Liver (tissue), 8 donors: ENCODE measurements at regions not wholly inside any gene's neighbourhood (a gene's known extent, or its start where the extent isn't known, plus 50 kb on each side); places are given as distances from the start of the nearest gene placed in this dataset.

Source experiments
- DNase-seq: peaks from one replicate; pipeline ENCODE4 v3.0.0-alpha.2; 2017; ENCODE audit warnings: low spot score
- H3K27ac ChIP-seq, 2 donors: one replicate each; pipeline ENCODE4 v1.7.0; 2013; ENCODE audit warnings: inconsistent platforms in 2 of 2, low read length in 2 of 2, control low read depth in 1 of 2, low read depth in 1 of 2, mild to moderate bottlenecking in 1 of 2
- H3K27me3 ChIP-seq, 4 donors: one replicate each; pipeline versions ENCODE4 v1.6.1 to v1.7.0; 2013; ENCODE audit warnings: low read length in 3 of 4, inconsistent platforms in 1 of 4, mild to moderate bottlenecking in 1 of 4, moderate library complexity in 1 of 4; ENCODE audit not compliant: control insufficient read depth in 4 of 4, insufficient read depth in 4 of 4
- H3K36me3 ChIP-seq, 4 donors: one replicate each; pipeline versions ENCODE4 v1.6.1 to v1.7.0; 2013; ENCODE audit warnings: low read length in 3 of 4, mild to moderate bottlenecking in 3 of 4, low read depth in 1 of 4, moderate library complexity in 1 of 4; ENCODE audit not compliant: control insufficient read depth in 4 of 4, insufficient read depth in 3 of 4
- H3K4me1 ChIP-seq, 4 donors: one replicate each; pipeline versions ENCODE4 v1.6.1 to v1.7.0; 2013; ENCODE audit warnings: low read length in 3 of 4, mild to moderate bottlenecking in 3 of 4, moderate library complexity in 1 of 4; ENCODE audit not compliant: control insufficient read depth in 4 of 4, insufficient read depth in 4 of 4
- H3K4me3 ChIP-seq, 3 donors: one replicate each; pipeline versions ENCODE4 v1.6.1 to v1.7.0; 2013; ENCODE audit warnings: low read length in 3 of 3, control low read depth in 1 of 3, low read depth in 1 of 3, mild to moderate bottlenecking in 1 of 3
- H3K9ac ChIP-seq, 2 donors: one replicate each; pipeline ENCODE4 v1.7.0; 2013; ENCODE audit warnings: low read length in 2 of 2, mild to moderate bottlenecking in 2 of 2, moderate library complexity in 2 of 2, control low read depth in 1 of 2, low read depth in 1 of 2
- H3K9me3 ChIP-seq, 4 donors: one replicate each; pipeline versions ENCODE4 v1.6.1 to v1.7.0; 2013; ENCODE audit warnings: low read length in 3 of 4; ENCODE audit not compliant: control insufficient read depth in 4 of 4
- FOXA1 ChIP-seq: IDR thresholded peaks from 2 replicates; pipeline ENCODE4 v1.6.1; 2016; ENCODE audit warnings: antibody characterized with exemption
- GABPA ChIP-seq, 2 donors: IDR thresholded peaks in 1 of 2; conservative IDR thresholded peaks in 1 of 2; 2 replicates each; pipeline ENCODE4 v1.6.1; 2016; ENCODE audit warnings: antibody characterized with exemption in 2 of 2, mild to moderate bottlenecking in 1 of 2, moderate library complexity in 1 of 2
- HNF4G ChIP-seq: IDR thresholded peaks from 2 replicates; pipeline ENCODE4 v1.6.1; 2016; ENCODE audit warnings: antibody characterized with exemption
- JUND ChIP-seq, 2 donors: IDR thresholded peaks; 2 replicates each; pipeline ENCODE4 v1.6.1; 2016; ENCODE audit warnings: antibody characterized with exemption in 2 of 2
- RAD21 ChIP-seq, 2 donors: IDR thresholded peaks; 2 replicates each; pipeline ENCODE4 v1.6.1; 2016; ENCODE audit warnings: antibody characterized with exemption in 2 of 2, mild to moderate bottlenecking in 2 of 2
- REST ChIP-seq: IDR thresholded peaks from 2 replicates; pipeline ENCODE4 v1.6.1; 2016; ENCODE audit warnings: antibody characterized with exemption, mild to moderate bottlenecking
- ZBTB33 ChIP-seq: IDR thresholded peaks from 2 replicates; pipeline ENCODE4 v1.6.1; 2016; ENCODE audit warnings: antibody characterized with exemption
- WGBS: extraction: QIAGEN DNeasy Blood & Tissue Kit; methylation state at CpG from one replicate; pipeline ENCODE4 v1.1.7; 2013; 5-methylcytosine and 5-hydroxymethylcytosine counted together
- TF ChIP-seq, protein P1 (sequence below): fragments of 150-350 bp; IDR thresholded peaks from 2 replicates; pipeline ENCODE4 v1.5.1; 2017; ENCODE audit warnings: improper control_type of control experiment, low read depth, low read length; ENCODE audit not compliant: missing input control
- TF ChIP-seq, protein P2 (sequence below): IDR thresholded peaks from 2 replicates; pipeline ENCODE4 v1.6.1; 2016; ENCODE audit warnings: antibody characterized with exemption
- donor health status: healthy.
- donor health status: healthy.
- donor health status: healthy.
- donor health status: healthy.
- donor health status: healthy.

GRCh38 chrX:25442499-25442898 lies 426.7 kb upstream of the ARX start:
- Histone ChIP-seq H3K36me3 (no peaks in the 10 kb centered on the region), H3K9ac (no peak overlapping the region), H3K9me3 (no peaks in the 10 kb centered on the region), H3K4me3 (no peak overlapping the region), H3K27me3 (peaks cover 0 to under 1% (median 0%) of the 10 kb centered on the region in 4 donors), H3K27ac (no peak overlapping the region), H3K4me1 (no peaks in the 10 kb centered on the region)
- whole genome bisulfite sequencing: 36% methylated on average over 5 of the region's 5 CpGs
- no peak for TF ChIP-seq ZBTB33
- no peak for TF ChIP-seq REST
- TF ChIP-seq GABPA (IDR thresholded peaks at IDR 0.05 in 1 of 2, conservative IDR thresholded peaks at IDR 0.05 in 1 of 2): no peak
- TF ChIP-seq, protein P1, sequence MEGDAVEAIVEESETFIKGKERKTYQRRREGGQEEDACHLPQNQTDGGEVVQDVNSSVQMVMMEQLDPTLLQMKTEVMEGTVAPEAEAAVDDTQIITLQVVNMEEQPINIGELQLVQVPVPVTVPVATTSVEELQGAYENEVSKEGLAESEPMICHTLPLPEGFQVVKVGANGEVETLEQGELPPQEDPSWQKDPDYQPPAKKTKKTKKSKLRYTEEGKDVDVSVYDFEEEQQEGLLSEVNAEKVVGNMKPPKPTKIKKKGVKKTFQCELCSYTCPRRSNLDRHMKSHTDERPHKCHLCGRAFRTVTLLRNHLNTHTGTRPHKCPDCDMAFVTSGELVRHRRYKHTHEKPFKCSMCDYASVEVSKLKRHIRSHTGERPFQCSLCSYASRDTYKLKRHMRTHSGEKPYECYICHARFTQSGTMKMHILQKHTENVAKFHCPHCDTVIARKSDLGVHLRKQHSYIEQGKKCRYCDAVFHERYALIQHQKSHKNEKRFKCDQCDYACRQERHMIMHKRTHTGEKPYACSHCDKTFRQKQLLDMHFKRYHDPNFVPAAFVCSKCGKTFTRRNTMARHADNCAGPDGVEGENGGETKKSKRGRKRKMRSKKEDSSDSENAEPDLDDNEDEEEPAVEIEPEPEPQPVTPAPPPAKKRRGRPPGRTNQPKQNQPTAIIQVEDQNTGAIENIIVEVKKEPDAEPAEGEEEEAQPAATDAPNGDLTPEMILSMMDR: no peak
- no peak for TF ChIP-seq RAD21 (IDR thresholded peaks at IDR 0.05)
- no peak for DNase-seq

DNA sequence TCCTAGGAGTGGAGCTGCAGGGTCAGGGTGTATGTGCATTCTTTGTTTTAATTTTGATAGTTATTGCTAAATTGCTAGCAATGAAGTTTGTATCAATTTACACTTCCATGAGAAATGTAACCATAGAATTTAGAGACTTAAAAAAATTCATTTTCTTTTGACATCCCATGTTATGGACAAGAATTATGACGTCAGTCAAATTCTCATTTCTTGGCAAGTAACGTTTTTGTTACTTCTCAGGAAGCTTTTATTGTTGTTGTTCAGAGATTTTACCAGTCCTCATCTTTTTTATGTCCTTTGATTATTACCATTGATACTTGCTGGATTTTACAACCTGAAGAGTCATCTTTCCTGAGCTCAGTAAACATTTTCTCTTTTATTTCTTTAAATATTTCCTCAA lies 417.5 kb upstream of the ARX start:
- Histone ChIP-seq H3K27me3 (peaks cover 0 to 5% (median 0%) of the 10 kb centered on the region in 4 donors), H3K4me1 (no peaks in the 10 kb centered on the region), H3K9me3 (no peaks in the 10 kb centered on the region), H3K36me3 (no peaks in the 10 kb centered on the region), H3K27ac (no peak overlapping the region), H3K4me3 (no peak overlapping the region), H3K9ac (no peak overlapping the region)
- no peak for DNase-seq
- TF ChIP-seq, protein P2, sequence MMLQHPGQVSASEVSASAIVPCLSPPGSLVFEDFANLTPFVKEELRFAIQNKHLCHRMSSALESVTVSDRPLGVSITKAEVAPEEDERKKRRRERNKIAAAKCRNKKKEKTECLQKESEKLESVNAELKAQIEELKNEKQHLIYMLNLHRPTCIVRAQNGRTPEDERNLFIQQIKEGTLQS: no peak
- TF ChIP-seq HNF4G (no peak), GABPA (IDR thresholded peaks at IDR 0.05 in 1 of 2, conservative IDR thresholded peaks at IDR 0.05 in 1 of 2) (no peak), JUND (IDR thresholded peaks at IDR 0.05) (no peak), FOXA1 (no peak)
- TF ChIP-seq, protein P1: no peak
- 50% methylated on average over 2 of the region's 2 CpGs for WGBS
